ENCODE measurements at regions not wholly inside any gene's neighbourhood (a gene's known extent, or its start where the extent isn't known, plus 50 kb on each side); places are given as distances from the start of the nearest gene placed in this dataset.
"Not testable (repeated sequence)": the region's sequence is repeated elsewhere in the genome, so short reads cannot be mapped to it uniquely, and the experiment has no call there.

DNA sequence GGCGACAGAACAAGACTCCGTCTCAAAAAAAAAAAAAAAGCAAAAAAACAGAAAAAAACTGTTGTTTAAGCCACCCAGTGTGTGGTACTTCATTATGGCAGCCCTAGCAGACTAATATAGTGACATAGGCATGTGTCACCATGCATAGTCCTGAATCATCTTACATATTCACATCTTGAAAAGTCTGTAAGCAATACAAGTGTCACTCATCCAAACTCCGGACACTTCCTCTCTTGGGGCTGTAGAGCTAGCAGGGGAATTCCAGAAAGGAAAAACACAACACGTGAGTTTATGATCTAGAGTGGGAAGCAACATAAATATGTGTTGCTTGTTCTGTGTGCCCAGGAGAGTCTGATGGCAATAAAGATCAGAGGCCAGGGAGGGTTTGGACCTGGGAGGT, 81.6 kb upstream of the KCNE2 start:
- no peaks in the 10 kb centered on the region for H3K27me3 ChIP-seq (ENCODE audit: control insufficient read depth in 5 of 5, insufficient read depth in 4 of 5, low read length in 5 of 5)
- no peak overlapping the region for H3K27ac ChIP-seq (ENCODE audit: low read depth, low read length)
- H3K9me3 ChIP-seq (ENCODE audit: control insufficient read depth in 5 of 5, low read length in 5 of 5): no peaks in the 10 kb centered on the region
- H3K36me3 ChIP-seq (ENCODE audit: control insufficient read depth in 5 of 5, insufficient read depth in 5 of 5, low read length in 5 of 5): no peaks in the 10 kb centered on the region
- H3K4me1 ChIP-seq (ENCODE audit: control insufficient read depth in 5 of 5, insufficient read depth in 5 of 5, low read length in 5 of 5): peaks cover 0 to 33% (median 22%) of the 10 kb centered on the region in 5 donors
- H3K4me3 ChIP-seq (ENCODE audit: low read depth in 1 of 5, low read length in 5 of 5): no peak overlapping the region
- no peak overlapping the region for H3K9ac ChIP-seq (ENCODE audit: low read length in 5 of 5)

DNA sequence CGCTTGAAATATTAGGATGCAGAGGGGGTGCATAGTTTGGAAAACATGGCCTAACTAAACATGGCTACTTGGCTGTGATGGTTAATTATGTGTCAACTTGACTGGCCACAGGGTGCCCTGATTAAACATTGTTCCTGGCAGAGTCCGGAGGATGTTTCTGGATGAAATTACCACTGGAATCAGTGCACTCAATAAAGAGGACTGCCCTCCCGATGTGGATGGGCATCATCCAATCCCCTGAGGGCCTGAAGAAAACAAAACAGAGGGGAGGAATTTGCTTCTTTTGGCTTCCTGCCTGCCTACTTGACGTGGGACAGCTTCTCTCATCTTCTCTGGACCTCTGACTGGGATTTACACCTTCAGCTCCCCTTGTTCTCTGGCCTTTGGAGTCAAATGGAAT, 79.1 kb upstream of the KCNE2 start:
- Histone ChIP-seq H3K4me3 (ENCODE audit: low read depth in 1 of 5, low read length in 5 of 5) (no peak overlapping the region), H3K9me3 (ENCODE audit: control insufficient read depth in 5 of 5, low read length in 5 of 5) (peaks cover 0 to 9% (median 3%) of the 10 kb centered on the region in 5 donors), H3K36me3 (ENCODE audit: control insufficient read depth in 5 of 5, insufficient read depth in 5 of 5, low read length in 5 of 5) (no peaks in the 10 kb centered on the region), H3K4me1 (ENCODE audit: control insufficient read depth in 5 of 5, insufficient read depth in 5 of 5, low read length in 5 of 5) (peaks cover 0 to 27% (median 18%) of the 10 kb centered on the region in 5 donors), H3K9ac (ENCODE audit: low read length in 5 of 5) (no peak overlapping the region), H3K27ac (ENCODE audit: low read depth, low read length) (no peak overlapping the region), H3K27me3 (ENCODE audit: control insufficient read depth in 5 of 5, insufficient read depth in 4 of 5, low read length in 5 of 5) (no peaks in the 10 kb centered on the region)

DNA sequence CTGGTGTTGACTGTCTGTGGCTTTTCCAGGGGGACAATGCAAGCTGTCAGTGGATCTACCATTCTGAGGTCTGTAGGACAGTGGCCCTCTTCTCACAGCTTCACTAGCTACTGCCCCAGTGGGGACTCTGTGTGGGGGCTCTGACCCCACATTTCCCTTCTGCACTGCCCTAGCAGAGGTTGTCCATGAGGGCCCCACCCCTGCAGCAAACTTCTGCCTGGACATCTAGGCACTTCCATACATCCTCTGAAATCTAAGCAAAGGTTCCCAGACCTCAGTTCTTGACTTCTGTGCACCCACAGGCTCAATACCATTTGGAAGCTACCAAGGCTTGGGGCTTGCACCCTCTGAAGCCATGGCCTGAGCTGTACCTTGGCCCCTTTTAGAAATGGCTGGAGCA, 75.8 kb upstream of the KCNE2 start:
- not testable (repeated sequence) for H3K9me3 ChIP-seq (ENCODE audit: control insufficient read depth in 5 of 5, low read length in 5 of 5); H3K27ac ChIP-seq (ENCODE audit: low read depth, low read length); H3K27me3 ChIP-seq (ENCODE audit: control insufficient read depth in 5 of 5, insufficient read depth in 4 of 5, low read length in 5 of 5); H3K36me3 ChIP-seq (ENCODE audit: control insufficient read depth in 5 of 5, insufficient read depth in 5 of 5, low read length in 5 of 5); H3K9ac ChIP-seq (ENCODE audit: low read length in 5 of 5); H3K4me3 ChIP-seq (ENCODE audit: low read depth in 1 of 5, low read length in 5 of 5); H3K4me1 ChIP-seq (ENCODE audit: control insufficient read depth in 5 of 5, insufficient read depth in 5 of 5, low read length in 5 of 5)

DNA sequence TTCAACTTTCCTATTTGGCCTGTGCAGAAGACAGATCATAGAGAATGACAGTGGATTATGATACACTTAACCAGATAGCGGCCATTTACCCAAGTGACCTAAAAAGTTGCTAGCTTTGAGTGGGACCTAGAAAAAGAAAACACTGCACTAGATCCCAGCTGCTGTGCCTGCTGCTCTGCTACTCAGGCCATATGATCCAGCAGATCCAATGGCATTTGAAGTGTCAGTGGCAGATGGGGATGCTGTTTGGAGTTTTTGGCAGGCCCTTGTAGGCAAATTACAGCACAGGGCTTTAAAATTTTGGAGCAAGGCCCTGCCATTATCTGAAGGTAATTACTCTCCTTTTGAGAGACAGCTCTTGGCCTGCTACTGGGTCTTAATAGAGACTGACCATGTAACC, 74.0 kb upstream of the KCNE2 start:
- H3K27me3 ChIP-seq (ENCODE audit: control insufficient read depth in 5 of 5, insufficient read depth in 4 of 5, low read length in 5 of 5): no peaks in the 10 kb centered on the region
- H3K9ac ChIP-seq (ENCODE audit: low read length in 5 of 5): no peak overlapping the region
- peaks cover 0 to 9% (median 3%) of the 10 kb centered on the region in 5 donors for H3K9me3 ChIP-seq (ENCODE audit: control insufficient read depth in 5 of 5, low read length in 5 of 5)
- no peak overlapping the region for H3K27ac ChIP-seq (ENCODE audit: low read depth, low read length)
- H3K36me3 ChIP-seq (ENCODE audit: control insufficient read depth in 5 of 5, insufficient read depth in 5 of 5, low read length in 5 of 5): no peaks in the 10 kb centered on the region
- no peak overlapping the region for H3K4me3 ChIP-seq (ENCODE audit: low read depth in 1 of 5, low read length in 5 of 5)
- no peaks in the 10 kb centered on the region for H3K4me1 ChIP-seq (ENCODE audit: control insufficient read depth in 5 of 5, insufficient read depth in 5 of 5, low read length in 5 of 5)

DNA sequence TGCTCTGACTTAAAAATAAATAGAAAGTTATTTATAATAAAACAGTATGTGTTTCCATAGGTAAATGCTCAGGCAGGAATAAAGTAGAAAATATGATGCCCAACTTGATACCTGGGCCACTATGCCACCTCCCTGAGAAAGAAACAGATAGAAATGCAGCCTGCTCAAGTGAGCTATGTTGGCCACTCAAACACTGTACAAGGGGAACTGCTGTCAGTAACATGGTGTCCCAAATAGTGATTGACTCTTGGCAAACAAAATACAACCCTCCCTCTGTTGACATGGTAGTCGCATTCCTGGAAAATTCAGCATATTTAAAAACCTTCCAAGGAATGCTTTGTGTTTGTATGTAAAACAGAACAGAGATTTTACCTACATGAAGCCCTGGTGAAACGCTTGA, 66.9 kb upstream of the KCNE2 start:
- no peak overlapping the region for H3K27ac ChIP-seq (ENCODE audit: low read depth, low read length)
- no peak overlapping the region for H3K4me3 ChIP-seq (ENCODE audit: low read depth in 1 of 5, low read length in 5 of 5)
- no peaks in the 10 kb centered on the region for H3K27me3 ChIP-seq (ENCODE audit: control insufficient read depth in 5 of 5, insufficient read depth in 4 of 5, low read length in 5 of 5)
- H3K36me3 ChIP-seq (ENCODE audit: control insufficient read depth in 5 of 5, insufficient read depth in 5 of 5, low read length in 5 of 5): no peaks in the 10 kb centered on the region
- H3K9me3 ChIP-seq (ENCODE audit: control insufficient read depth in 5 of 5, low read length in 5 of 5): peaks cover 0 to 3% (median 0%) of the 10 kb centered on the region in 5 donors
- H3K9ac ChIP-seq (ENCODE audit: low read length in 5 of 5): no peak overlapping the region
- no peaks in the 10 kb centered on the region for H3K4me1 ChIP-seq (ENCODE audit: control insufficient read depth in 5 of 5, insufficient read depth in 5 of 5, low read length in 5 of 5)

DNA sequence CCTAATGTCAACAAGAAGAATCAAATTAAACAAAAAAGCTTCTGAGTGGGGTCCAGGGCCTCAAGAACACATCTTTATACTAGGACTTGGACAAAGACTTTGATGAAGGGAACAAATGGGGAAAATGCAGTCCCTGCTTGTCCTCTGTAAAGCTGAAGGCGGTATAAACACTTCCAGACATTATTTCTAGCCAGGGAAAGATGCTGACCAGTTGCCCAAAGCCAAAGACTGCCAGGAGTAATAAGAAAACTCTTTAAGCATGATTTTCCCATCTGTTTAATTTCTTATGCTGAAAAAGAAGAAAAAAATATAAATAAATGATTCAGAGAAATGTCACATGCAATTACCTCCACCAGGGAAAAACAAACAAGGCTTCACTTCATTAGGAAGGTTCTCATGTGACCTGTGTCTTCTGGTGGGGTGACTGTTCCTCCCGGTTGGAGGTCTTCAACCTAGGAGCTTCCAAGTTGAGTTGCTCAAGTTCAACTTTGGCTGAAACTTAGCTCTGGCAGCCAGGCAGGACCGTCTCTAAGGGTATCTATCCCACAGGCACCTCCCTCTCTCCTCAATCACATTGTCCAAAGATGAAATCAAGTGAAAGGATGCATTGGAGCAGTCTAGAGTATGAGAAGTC, 65.2 kb upstream of the KCNE2 start:
- Histone ChIP-seq H3K9ac (ENCODE audit: low read length in 5 of 5) (no peak overlapping the region), H3K27ac (ENCODE audit: low read depth, low read length) (no peak overlapping the region), H3K36me3 (ENCODE audit: control insufficient read depth in 5 of 5, insufficient read depth in 5 of 5, low read length in 5 of 5) (no peaks in the 10 kb centered on the region), H3K27me3 (ENCODE audit: control insufficient read depth in 5 of 5, insufficient read depth in 4 of 5, low read length in 5 of 5) (no peaks in the 10 kb centered on the region), H3K4me3 (ENCODE audit: low read depth in 1 of 5, low read length in 5 of 5) (no peak overlapping the region), H3K4me1 (ENCODE audit: control insufficient read depth in 5 of 5, insufficient read depth in 5 of 5, low read length in 5 of 5) (peaks cover 0 to 2% (median 0%) of the 10 kb centered on the region in 5 donors), H3K9me3 (ENCODE audit: control insufficient read depth in 5 of 5, low read length in 5 of 5) (peaks cover 0 to 3% (median 0%) of the 10 kb centered on the region in 5 donors)

DNA sequence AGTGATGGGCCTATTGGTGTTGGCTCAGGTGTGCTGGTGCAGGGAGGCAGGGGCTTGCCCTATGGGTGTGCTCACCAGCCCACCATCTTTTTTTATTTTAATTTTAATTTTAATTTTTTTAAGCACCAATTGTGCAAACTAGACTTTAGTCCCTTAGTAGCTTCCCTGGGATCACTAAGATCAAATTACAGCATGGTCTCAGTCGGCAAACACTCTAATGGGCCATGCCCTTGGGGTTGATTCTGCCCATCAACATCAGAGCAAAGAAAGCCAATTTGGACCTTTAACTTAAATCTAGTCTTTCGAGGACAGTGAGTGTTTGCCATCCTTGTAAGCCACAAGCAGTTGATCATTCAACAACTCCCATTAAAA, 64.7 kb upstream of the KCNE2 start:
- no peak overlapping the region for H3K9ac ChIP-seq (ENCODE audit: low read length in 5 of 5)
- H3K27ac ChIP-seq (ENCODE audit: low read depth, low read length): no peak overlapping the region
- peaks cover 0 to 3% (median 0%) of the 10 kb centered on the region in 5 donors for H3K9me3 ChIP-seq (ENCODE audit: control insufficient read depth in 5 of 5, low read length in 5 of 5)
- peaks cover 0 to 2% (median 0%) of the 10 kb centered on the region in 5 donors for H3K4me1 ChIP-seq (ENCODE audit: control insufficient read depth in 5 of 5, insufficient read depth in 5 of 5, low read length in 5 of 5)
- H3K27me3 ChIP-seq (ENCODE audit: control insufficient read depth in 5 of 5, insufficient read depth in 4 of 5, low read length in 5 of 5): no peaks in the 10 kb centered on the region
- H3K4me3 ChIP-seq (ENCODE audit: low read depth in 1 of 5, low read length in 5 of 5): no peak overlapping the region
- H3K36me3 ChIP-seq (ENCODE audit: control insufficient read depth in 5 of 5, insufficient read depth in 5 of 5, low read length in 5 of 5): no peaks in the 10 kb centered on the region

DNA sequence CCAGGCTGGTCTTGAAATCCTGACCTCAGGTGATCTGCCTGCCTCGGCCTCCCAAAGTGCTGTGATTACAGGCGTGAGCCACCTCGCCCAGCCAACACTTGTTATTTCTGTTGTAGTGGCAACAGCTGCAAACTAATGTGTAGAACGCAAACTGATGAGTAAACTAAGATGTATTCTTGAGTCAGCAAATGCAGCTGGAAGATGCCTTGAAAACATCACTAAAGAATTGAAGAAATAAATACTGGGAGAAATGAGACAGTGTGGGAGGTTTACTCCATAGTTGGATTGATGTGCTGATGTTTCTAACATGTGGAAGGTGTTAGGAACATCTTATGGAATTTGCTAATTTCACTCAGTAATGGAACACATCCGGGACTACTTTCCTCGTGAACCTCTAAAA, 61.3 kb upstream of the KCNE2 start:
- H3K36me3 ChIP-seq (ENCODE audit: control insufficient read depth in 5 of 5, insufficient read depth in 5 of 5, low read length in 5 of 5): no peaks in the 10 kb centered on the region
- peaks cover 2 to 21% (median 18%) of the 10 kb centered on the region in 5 donors for H3K4me1 ChIP-seq (ENCODE audit: control insufficient read depth in 5 of 5, insufficient read depth in 5 of 5, low read length in 5 of 5)
- H3K27me3 ChIP-seq (ENCODE audit: control insufficient read depth in 5 of 5, insufficient read depth in 4 of 5, low read length in 5 of 5): no peaks in the 10 kb centered on the region
- H3K9me3 ChIP-seq (ENCODE audit: control insufficient read depth in 5 of 5, low read length in 5 of 5): peaks cover 0 to 3% (median 0%) of the 10 kb centered on the region in 5 donors
- H3K9ac ChIP-seq (ENCODE audit: low read length in 5 of 5): no peak overlapping the region
- no peak overlapping the region for H3K27ac ChIP-seq (ENCODE audit: low read depth, low read length)
- no peak overlapping the region for H3K4me3 ChIP-seq (ENCODE audit: low read depth in 1 of 5, low read length in 5 of 5)

DNA sequence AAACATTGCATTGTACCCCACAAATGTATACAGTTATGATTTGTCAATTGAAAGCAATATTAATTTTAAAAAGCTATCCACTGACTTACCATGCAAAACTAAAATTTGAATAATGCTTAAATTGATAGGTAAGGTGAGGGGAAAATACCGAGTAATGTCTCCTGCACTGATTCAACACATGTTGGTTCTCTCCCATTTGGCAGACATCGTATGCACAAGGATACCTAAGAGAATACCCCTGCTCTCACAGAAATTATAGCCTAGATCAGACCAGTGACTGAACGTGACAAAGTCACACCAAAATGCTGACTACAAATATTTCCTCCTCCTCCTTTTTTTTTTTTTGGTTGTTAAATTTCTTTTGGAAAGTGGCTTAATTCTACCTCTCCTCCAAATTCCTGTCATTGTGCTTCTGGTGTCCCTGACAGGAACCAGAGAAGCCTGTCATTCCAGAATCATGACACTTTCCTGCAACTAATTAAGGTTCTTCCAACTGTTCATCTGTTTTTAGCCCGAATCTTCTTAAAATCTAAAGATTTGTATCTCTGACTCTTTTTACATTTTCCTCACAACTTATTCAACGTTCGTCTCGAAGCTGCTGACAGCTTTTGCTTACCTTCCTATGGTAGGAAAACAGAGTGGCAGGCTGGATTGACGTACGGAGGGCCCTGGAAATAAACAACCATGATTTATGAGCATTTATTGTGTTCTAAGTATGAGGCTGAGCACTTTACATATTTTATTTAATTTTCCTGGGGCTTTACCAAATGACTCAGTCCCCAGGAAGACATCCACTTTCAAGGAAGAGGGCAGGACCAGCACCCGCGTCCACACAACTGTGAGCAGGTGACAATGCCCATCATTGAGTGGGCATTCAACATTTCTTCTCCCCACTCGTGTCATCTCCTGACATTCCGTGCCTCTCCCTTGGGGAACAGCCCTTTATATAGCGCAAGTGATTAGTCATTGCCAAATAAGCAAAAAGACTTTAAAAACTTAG, 57.9 kb upstream of the KCNE2 start:
- Histone ChIP-seq H3K9ac (ENCODE audit: low read length in 5 of 5) (no peak overlapping the region), H3K36me3 (ENCODE audit: control insufficient read depth in 5 of 5, insufficient read depth in 5 of 5, low read length in 5 of 5) (no peaks in the 10 kb centered on the region), H3K9me3 (ENCODE audit: control insufficient read depth in 5 of 5, low read length in 5 of 5) (peaks cover 0 to 3% (median 0%) of the 10 kb centered on the region in 5 donors), H3K27me3 (ENCODE audit: control insufficient read depth in 5 of 5, insufficient read depth in 4 of 5, low read length in 5 of 5) (no peaks in the 10 kb centered on the region), H3K4me3 (ENCODE audit: low read depth in 1 of 5, low read length in 5 of 5) (no peak overlapping the region), H3K4me1 (ENCODE audit: control insufficient read depth in 5 of 5, insufficient read depth in 5 of 5, low read length in 5 of 5) (peaks cover 2 to 25% (median 18%) of the 10 kb centered on the region in 5 donors), H3K27ac (ENCODE audit: low read depth, low read length) (no peak overlapping the region)

DNA sequence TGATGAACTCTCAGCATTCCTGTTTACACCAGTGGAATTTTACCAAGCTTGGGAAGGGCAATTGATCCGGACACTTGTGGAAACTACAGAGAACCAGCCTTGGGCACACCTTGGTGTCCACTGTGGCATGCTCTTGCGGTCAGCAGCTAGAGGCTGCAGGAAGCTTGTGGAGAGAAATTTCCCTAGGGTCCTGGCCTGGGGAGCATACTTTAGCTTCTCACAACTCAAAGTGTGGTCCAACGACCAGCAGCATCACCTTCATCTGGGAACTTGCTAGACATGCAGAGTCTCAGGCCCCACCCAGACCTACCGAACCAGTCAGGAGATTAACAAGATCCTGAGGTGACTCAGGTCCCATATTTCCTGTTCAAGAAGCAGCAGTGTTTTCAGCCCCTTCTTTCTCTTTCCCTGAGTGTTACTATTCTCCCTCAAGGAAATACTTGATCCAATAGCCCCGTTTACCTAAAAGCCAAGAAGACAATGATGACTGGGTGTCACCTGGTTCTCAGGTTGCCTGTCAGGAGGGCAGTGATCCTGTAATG, 55.7 kb upstream of the KCNE2 start:
- Histone ChIP-seq H3K9ac (ENCODE audit: low read length in 5 of 5) (no peak overlapping the region), H3K4me3 (ENCODE audit: low read depth in 1 of 5, low read length in 5 of 5) (no peak overlapping the region), H3K36me3 (ENCODE audit: control insufficient read depth in 5 of 5, insufficient read depth in 5 of 5, low read length in 5 of 5) (no peaks in the 10 kb centered on the region), H3K27me3 (ENCODE audit: control insufficient read depth in 5 of 5, insufficient read depth in 4 of 5, low read length in 5 of 5) (no peaks in the 10 kb centered on the region), H3K4me1 (ENCODE audit: control insufficient read depth in 5 of 5, insufficient read depth in 5 of 5, low read length in 5 of 5) (peaks cover 0 to 44% (median 36%) of the 10 kb centered on the region in 5 donors), H3K9me3 (ENCODE audit: control insufficient read depth in 5 of 5, low read length in 5 of 5) (no peaks in the 10 kb centered on the region), H3K27ac (ENCODE audit: low read depth, low read length) (no peak overlapping the region)

All from subcutaneous abdominal adipose tissue (tissue), 5 donors.